ENCODE measurements at regions not wholly inside any gene's neighbourhood (a gene's known extent, or its start where the extent isn't known, plus 50 kb on each side); places are given as distances from the start of the nearest gene placed in this dataset.

- no peak for DNase-seq
Observed at GRCh38 chr12:66976526-66976925, 292.6 kb upstream of the CAND1 start.

GRCh38 chr12:66978802-66979201 is 290.4 kb upstream of the CAND1 start:
- DNase-seq = no peak

GRCh38 chr12:66979251-66979650 is 289.9 kb upstream of the CAND1 start:
- no peak for DNase-seq

GRCh38 chr12:66984077-66984476 is 285.1 kb upstream of the CAND1 start:
- no peak for DNase-seq

GRCh38 chr12:66984962-66985361 is 284.2 kb upstream of the CAND1 start:
- DNase-seq = no peak

GRCh38 chr12:66999141-66999540 is 270.0 kb upstream of the CAND1 start:
- DNase-seq = no peak

DNA sequence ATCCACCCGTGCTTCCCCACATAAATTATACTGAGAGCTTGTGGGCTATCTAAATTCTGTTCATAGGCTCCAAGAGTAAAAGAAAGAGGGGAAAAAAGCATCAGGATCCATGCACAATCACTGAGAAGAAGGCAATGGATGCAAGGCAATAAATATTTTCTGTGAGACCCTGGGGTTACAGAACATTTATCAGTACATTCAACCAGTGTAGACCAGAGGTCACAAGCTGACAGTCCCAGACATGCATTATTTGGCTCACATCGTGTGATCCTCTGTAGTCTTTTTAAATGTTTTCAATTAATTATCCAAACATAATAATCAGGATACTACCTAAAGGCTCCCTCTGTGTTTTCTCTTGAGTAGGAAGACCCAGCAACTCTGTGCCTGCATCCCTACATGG is 267.9 kb upstream of the CAND1 start:
- DNase-seq = no peak

- no peak for DNase-seq
Observed at GRCh38 chr12:67002720-67003119, 266.4 kb upstream of the CAND1 start.

GRCh38 chr12:67006610-67007009 is 262.5 kb upstream of the CAND1 start:
- DNase-seq = no peak

GRCh38 chr12:67014642-67015041 is 254.5 kb upstream of the CAND1 start:
- DNase-seq = no peak

DNA sequence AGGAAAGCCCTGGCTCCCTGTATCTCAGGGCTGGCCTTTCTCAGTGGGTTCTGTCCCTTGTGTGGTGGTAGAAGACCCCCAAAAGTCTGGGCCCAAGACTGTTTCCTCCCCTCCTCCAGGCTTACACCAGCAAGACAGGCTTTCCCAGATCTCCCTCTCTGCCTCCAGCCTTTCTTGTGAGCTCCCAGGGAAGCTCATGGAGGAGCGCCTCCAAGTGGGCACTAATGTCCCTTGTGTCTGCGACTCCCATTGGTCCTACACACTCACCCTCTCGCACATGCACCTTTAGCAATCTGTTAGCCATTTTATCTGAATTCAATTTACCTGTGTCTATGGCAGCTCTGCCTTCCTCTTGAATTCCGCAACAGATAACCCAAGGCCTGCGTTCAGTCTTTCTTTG is 251.1 kb upstream of the CAND1 start:
- DNase-seq = no peak

DNA sequence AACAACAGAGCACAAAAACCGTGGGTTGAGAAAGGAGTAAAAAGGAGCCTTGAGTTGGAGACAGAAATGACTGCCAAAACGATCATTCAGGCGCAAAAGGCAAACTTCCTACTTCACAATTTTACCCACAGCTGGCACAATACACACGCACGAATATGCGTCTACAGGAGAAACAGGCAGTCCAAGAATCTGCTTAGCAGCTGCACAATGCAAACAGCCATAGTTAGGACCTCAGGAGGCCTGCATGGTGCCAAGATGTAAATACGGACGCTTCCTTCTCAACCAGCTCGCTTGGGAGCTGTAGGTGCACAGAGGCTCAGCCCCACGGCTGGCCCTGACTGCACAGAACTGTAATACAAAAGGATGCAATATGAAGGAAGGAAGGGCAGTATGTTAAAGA is 250.1 kb upstream of the CAND1 start:
- DNase-seq = no peak

GRCh38 chr12:67025543-67026114 is 243.5 kb upstream of the CAND1 start:
- peak; percentile 37 for DNase-seq

GRCh38 chr12:67026487-67027246 is 242.5 kb upstream of the CAND1 start:
- peak; percentile 11 for DNase-seq

DNA sequence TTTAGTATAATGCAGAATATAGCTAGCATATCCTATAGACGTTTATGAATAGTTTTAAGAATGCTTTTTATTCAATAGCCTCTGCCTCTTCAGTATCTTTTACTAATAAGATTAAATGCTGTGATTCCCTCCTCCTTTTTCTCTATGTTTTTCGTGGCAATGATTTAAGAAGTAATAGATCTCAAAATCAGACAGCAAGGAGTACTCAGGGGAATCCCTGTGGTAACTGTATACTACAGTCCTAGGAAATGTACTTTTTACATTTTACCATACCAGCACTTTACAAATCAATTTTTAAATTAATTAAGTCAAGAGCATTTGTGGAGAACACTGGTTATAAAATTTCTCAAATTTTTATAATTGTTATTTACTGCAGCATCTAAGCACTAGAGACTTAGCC is 240.6 kb upstream of the CAND1 start:
- no peak for DNase-seq

DNA sequence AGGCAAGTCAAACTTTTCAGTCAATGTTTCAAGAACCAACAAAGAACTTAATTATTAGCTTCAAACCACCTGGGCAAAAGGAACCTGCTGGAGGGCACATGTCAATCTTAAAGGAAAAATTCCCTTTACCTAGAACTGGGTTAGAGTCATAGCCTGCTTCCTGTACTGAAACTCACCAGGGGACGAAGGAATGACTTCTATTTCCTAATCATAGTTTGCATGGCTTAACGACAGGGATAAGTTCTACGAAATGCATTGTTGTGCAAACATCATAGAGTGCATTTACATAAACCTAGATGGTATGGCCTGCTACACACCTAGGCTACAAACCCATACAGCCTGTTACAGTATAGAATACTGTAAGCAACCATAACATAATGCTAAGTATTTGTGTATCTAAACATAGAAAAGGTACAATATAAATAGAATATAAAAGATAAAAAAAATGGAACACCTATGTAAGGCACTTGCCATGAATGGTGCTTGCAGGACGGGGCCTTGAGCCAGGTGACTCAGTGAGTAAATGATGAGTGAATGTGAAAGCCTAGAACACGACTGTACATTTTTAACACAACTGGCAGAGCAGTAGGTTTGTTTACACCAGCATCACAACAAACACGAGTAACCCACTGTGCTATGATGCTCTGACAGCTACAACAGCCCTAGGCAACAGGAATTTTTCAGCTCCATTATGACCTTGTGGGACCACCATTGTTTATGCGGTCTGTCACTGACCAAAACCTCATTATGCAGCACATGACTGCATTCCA is 234.9 kb upstream of the CAND1 start:
- no peak for DNase-seq

GRCh38 chr12:67035121-67035520 is 234.0 kb upstream of the CAND1 start:
- no peak for DNase-seq

GRCh38 chr12:67038486-67038885 is 230.7 kb upstream of the CAND1 start:
- no peak for DNase-seq

- DNase-seq = no peak
Observed at GRCh38 chr12:67039995-67040860, 228.9 kb upstream of the CAND1 start.

DNA sequence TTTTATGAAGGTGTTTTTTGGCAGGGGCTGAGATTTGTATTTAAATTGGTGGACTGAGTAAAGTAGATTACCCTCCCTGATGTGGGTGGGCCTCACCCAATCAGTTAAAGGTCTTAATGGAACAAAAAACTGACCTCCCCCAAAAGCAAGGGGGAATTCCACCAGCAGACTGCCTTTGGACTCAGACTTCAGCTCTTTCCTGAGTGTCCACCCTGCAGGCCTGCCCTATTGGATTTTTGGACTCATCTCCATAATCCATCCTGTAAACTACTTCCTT is 228.4 kb upstream of the CAND1 start:
- no peak for DNase-seq

GRCh38 chr12:67042697-67043131 is 226.4 kb upstream of the CAND1 start:
- DNase-seq = peak; percentile 88

DNA sequence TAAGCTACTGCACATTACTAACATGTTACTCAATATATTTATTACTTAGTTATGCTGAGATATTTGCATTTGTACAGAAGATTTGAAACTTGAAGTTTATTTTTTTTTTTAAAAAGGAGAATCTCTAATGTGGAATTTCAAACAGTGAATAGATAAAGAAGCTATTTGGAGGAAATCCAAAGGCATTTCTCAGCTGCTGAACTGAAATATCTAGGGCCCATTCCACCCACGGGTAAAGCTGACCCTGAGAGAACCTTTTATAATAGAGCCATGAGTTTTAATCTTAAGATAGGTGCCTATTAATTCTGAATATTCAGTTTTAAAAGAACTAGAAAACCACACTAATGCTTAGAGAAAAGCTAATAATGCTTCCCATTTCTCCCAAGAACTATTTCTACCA is 225.4 kb upstream of the CAND1 start:
- no peak for DNase-seq

GRCh38 chr12:67045650-67046049 is 223.5 kb upstream of the CAND1 start:
- no peak for DNase-seq
